ENCODE measurements at regions not wholly inside any gene's neighbourhood (a gene's known extent, or its start where the extent isn't known, plus 50 kb on each side); places are given as distances from the start of the nearest gene placed in this dataset.

GRCh38 chr13:50529154-50529882 lies 314.2 kb downstream of the DLEU7 start:
- TF ChIP-seq TOX (CRISPR knock-in tag; IDR thresholded peaks at IDR 0.05; ENCODE audit: borderline replicate concordance) (no peak), GLIS3 (CRISPR knock-in tag; IDR thresholded peaks at IDR 0.05) (peak; percentile 25; the same call in 1 of the 2 replicates), POU6F1 (CRISPR knock-in tag; IDR thresholded peaks at IDR 0.05; ENCODE audit: borderline replicate concordance, low read depth) (no peak), ARNTL (CRISPR knock-in tag; IDR thresholded peaks at IDR 0.05; ENCODE audit: borderline replicate concordance, low read depth) (0 out of 2 replicates have a peak, but pooled peaks have one; percentile 14), TCF4 (CRISPR knock-in tag; IDR thresholded peaks at IDR 0.05; ENCODE audit: borderline replicate concordance) (no peak), ZC3H10 (CRISPR knock-in tag; IDR thresholded peaks at IDR 0.05) (no peak), ZNF8 (CRISPR knock-in tag; IDR thresholded peaks at IDR 0.05) (no peak), ZNF565 (CRISPR knock-in tag; conservative IDR thresholded peaks at IDR 0.05; ENCODE audit: low read depth) (no peak), ZNF70 (CRISPR knock-in tag; IDR thresholded peaks at IDR 0.05) (no peak), CSDC2 (CRISPR knock-in tag; IDR thresholded peaks at IDR 0.05) (peak; percentile 64; the same call in 1 of the 2 replicates), CREB5 (CRISPR knock-in tag; IDR thresholded peaks at IDR 0.05; ENCODE audit: low read depth) (no peak), TSHZ2 (CRISPR knock-in tag; IDR thresholded peaks at IDR 0.05) (no peak; the same call in 1 of the 2 replicates), BACH2 (CRISPR knock-in tag; IDR thresholded peaks at IDR 0.05; ENCODE audit: borderline replicate concordance) (no peak), OSR1 (CRISPR knock-in tag; IDR thresholded peaks at IDR 0.05) (0 out of 2 replicates have a peak, but pooled peaks have one; percentile 16), ESRRG (CRISPR knock-in tag; IDR thresholded peaks at IDR 0.05) (no peak), ZFP30 (CRISPR knock-in tag; IDR thresholded peaks at IDR 0.05) (0 out of 2 replicates have a peak, but pooled peaks have one; percentile 8), ZFP3 (CRISPR knock-in tag; IDR thresholded peaks at IDR 0.05) (peak; percentile 78), ISL1 (CRISPR knock-in tag; IDR thresholded peaks at IDR 0.05) (no peak; the same call in 1 of the 2 replicates)
- ATAC-seq = peak; percentile 74

- peak; percentile 63; the same call in 2 of the 3 replicates for ATAC-seq
- TF ChIP-seq PATZ1 (CRISPR knock-in tag; IDR thresholded peaks at IDR 0.05; ENCODE audit: borderline replicate concordance) (no peak), CSRNP3 (CRISPR knock-in tag; IDR thresholded peaks at IDR 0.05) (no peak), TCF4 (CRISPR knock-in tag; IDR thresholded peaks at IDR 0.05; ENCODE audit: borderline replicate concordance) (no peak), ARNTL (CRISPR knock-in tag; IDR thresholded peaks at IDR 0.05; ENCODE audit: borderline replicate concordance, low read depth) (no peak), ZC3H10 (CRISPR knock-in tag; IDR thresholded peaks at IDR 0.05) (no peak), ESRRG (CRISPR knock-in tag; IDR thresholded peaks at IDR 0.05) (no peak), BACH2 (CRISPR knock-in tag; IDR thresholded peaks at IDR 0.05; ENCODE audit: borderline replicate concordance) (no peak), POU6F1 (CRISPR knock-in tag; IDR thresholded peaks at IDR 0.05; ENCODE audit: borderline replicate concordance, low read depth) (no peak), RARB (CRISPR knock-in tag; IDR thresholded peaks at IDR 0.05) (no peak), CREB5 (CRISPR knock-in tag; IDR thresholded peaks at IDR 0.05; ENCODE audit: low read depth) (no peak), ISL1 (CRISPR knock-in tag; IDR thresholded peaks at IDR 0.05) (no peak), PPARA (CRISPR knock-in tag; IDR thresholded peaks at IDR 0.05; ENCODE audit: borderline replicate concordance) (no peak), TOX (CRISPR knock-in tag; IDR thresholded peaks at IDR 0.05; ENCODE audit: borderline replicate concordance) (no peak), CSDC2 (CRISPR knock-in tag; IDR thresholded peaks at IDR 0.05) (no peak), ZNF70 (CRISPR knock-in tag; IDR thresholded peaks at IDR 0.05) (no peak)
These were observed 311.3 kb downstream of the DLEU7 start for GRCh38 chr13:50531917-50532899.

Data from SK-N-SH treated with all-trans-retinoic acid at 6 μM for 48 hours (cell line).